Neural cell (in vitro differentiated cells): ENCODE measurements at regions not wholly inside any gene's neighbourhood (a gene's known extent, or its start where the extent isn't known, plus 50 kb on each side); places are given as distances from the start of the nearest gene placed in this dataset.

ENCODE experiments used
- EZH2 ChIP-seq: fragments of 200-600, 300-800 bp; shearing (Covaris generic), sonication (generic); IDR thresholded peaks from 2 replicates; pipeline ENCODE4 v1.6.1; 2014; ENCODE audit warnings: antibody characterized with exemption, low read length, borderline replicate concordance, mild to moderate bottlenecking; ENCODE audit not compliant: insufficient read depth, poor library complexity, severe bottlenecking
- MXI1 ChIP-seq: fragments of 450-650 bp; conservative IDR thresholded peaks from 2 replicates; pipeline ENCODE4 v1.6.1; 2014; ENCODE audit warnings: antibody characterized with exemption, mild to moderate bottlenecking; ENCODE audit not compliant: poor library complexity, severe bottlenecking
- POLR2AphosphoS5 ChIP-seq: IDR thresholded peaks from 2 replicates; pipeline ENCODE4 v1.6.1; 2012
- TAF1 ChIP-seq: IDR thresholded peaks from 2 replicates; pipeline ENCODE4 v1.6.1; 2012; ENCODE audit warnings: low read depth
- TF ChIP-seq, protein P1 (sequence below): fragments of 450-650 bp; IDR thresholded peaks from 2 replicates; pipeline ENCODE4 v1.5.1; 2014; ENCODE audit warnings: antibody characterized with exemption, mild to moderate bottlenecking, moderate library complexity; ENCODE audit not compliant: poor library complexity, severe bottlenecking
- TF ChIP-seq, protein P2 (sequence below): IDR thresholded peaks from 2 replicates; pipeline ENCODE4 v1.6.1; 2012; ENCODE audit warnings: borderline replicate concordance

DNA sequence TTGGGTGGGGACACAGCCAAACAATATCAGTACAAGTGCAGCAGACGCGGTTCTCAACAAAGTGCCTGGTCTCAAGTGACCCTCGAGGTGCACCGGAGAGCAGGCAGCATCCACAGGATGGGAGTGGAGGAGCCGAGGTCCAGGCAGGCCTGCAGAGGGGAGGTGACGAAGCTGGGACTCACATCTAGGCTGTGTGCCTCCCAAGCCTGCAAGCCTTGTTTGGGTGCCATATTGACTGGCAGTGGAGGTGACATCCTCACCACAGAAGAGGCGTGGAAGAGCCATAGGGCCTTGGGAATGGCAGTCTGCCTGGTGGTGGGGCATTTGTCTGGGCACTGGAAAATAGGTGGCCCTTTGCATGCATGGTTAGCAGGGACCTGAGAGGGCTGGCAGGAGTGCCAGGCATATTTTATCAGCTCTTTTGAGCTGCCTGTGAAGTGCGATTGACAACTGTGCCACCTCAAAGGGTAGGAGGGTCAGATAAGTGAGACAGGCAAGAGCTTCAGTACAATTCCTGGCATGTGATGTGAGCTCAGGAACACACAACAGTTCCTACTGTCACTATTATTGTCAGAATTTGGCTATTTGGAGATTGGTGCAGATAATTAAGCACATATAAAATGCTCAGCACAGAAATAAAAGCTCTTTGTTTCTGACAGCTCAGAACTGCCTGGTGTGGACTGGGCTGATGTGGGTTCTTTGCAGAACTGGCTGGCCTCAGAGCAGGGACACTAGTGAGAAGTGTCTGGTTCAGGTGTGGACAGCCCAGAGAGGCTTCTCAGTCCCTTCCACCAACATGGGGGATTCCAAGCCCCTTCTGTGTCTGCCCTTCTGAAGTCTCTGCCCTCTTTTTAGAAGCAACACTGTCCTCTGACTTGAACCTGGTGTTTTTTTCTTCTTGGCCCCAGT lies 347.6 kb upstream of the AJAP1 start:
- TF ChIP-seq, protein P1, sequence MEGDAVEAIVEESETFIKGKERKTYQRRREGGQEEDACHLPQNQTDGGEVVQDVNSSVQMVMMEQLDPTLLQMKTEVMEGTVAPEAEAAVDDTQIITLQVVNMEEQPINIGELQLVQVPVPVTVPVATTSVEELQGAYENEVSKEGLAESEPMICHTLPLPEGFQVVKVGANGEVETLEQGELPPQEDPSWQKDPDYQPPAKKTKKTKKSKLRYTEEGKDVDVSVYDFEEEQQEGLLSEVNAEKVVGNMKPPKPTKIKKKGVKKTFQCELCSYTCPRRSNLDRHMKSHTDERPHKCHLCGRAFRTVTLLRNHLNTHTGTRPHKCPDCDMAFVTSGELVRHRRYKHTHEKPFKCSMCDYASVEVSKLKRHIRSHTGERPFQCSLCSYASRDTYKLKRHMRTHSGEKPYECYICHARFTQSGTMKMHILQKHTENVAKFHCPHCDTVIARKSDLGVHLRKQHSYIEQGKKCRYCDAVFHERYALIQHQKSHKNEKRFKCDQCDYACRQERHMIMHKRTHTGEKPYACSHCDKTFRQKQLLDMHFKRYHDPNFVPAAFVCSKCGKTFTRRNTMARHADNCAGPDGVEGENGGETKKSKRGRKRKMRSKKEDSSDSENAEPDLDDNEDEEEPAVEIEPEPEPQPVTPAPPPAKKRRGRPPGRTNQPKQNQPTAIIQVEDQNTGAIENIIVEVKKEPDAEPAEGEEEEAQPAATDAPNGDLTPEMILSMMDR, result no peak
- TF ChIP-seq POLR2AphosphoS5, result no peak
- TF ChIP-seq, protein P2, sequence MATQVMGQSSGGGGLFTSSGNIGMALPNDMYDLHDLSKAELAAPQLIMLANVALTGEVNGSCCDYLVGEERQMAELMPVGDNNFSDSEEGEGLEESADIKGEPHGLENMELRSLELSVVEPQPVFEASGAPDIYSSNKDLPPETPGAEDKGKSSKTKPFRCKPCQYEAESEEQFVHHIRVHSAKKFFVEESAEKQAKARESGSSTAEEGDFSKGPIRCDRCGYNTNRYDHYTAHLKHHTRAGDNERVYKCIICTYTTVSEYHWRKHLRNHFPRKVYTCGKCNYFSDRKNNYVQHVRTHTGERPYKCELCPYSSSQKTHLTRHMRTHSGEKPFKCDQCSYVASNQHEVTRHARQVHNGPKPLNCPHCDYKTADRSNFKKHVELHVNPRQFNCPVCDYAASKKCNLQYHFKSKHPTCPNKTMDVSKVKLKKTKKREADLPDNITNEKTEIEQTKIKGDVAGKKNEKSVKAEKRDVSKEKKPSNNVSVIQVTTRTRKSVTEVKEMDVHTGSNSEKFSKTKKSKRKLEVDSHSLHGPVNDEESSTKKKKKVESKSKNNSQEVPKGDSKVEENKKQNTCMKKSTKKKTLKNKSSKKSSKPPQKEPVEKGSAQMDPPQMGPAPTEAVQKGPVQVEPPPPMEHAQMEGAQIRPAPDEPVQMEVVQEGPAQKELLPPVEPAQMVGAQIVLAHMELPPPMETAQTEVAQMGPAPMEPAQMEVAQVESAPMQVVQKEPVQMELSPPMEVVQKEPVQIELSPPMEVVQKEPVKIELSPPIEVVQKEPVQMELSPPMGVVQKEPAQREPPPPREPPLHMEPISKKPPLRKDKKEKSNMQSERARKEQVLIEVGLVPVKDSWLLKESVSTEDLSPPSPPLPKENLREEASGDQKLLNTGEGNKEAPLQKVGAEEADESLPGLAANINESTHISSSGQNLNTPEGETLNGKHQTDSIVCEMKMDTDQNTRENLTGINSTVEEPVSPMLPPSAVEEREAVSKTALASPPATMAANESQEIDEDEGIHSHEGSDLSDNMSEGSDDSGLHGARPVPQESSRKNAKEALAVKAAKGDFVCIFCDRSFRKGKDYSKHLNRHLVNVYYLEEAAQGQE, result no peak
- TF ChIP-seq TAF1, result no peak
- TF ChIP-seq MXI1, result no peak
- no peak for TF ChIP-seq EZH2
